Prostate gland (tissue), 2 donors: ENCODE measurements at regions not wholly inside any gene's neighbourhood (a gene's known extent, or its start where the extent isn't known, plus 50 kb on each side); places are given as distances from the start of the nearest gene placed in this dataset.

Experiments
- CTCF ChIP-seq, 4 experiments: fragments of 200-600 bp in 2 of 4; fragments of 450-650 bp in 2 of 4; sonication (generic) in 2 of 4; IDR thresholded peaks; 1 replicate in 3 of 4; 2 replicates in 1 of 4; pipeline ENCODE4 v1.5.1; 2016 to 2019; ENCODE audit warnings: antibody characterized with exemption in 4 of 4, mild to moderate bottlenecking in 2 of 4, moderate library complexity in 2 of 4
- POLR2A ChIP-seq: fragments of 450-650 bp; IDR thresholded peaks from one replicate; pipeline ENCODE4 v1.6.1; 2016; ENCODE audit warnings: antibody characterized with exemption, mild to moderate bottlenecking
- POLR2AphosphoS5 ChIP-seq: sonication (generic); formaldehyde crosslinking; IDR thresholded peaks from one replicate; pipeline ENCODE4 v1.6.1; 2017; ENCODE audit warnings: antibody characterized with exemption

- TF ChIP-seq POLR2A, result no peak
- no peak for TF ChIP-seq CTCF (IDR thresholded peaks at IDR 0.05)
- TF ChIP-seq POLR2AphosphoS5, result no peak
Measured at GRCh38 chr4:54855191-54855854, 197.6 kb downstream of the KIT start.
